GM18951 (cell line): ENCODE measurements at regions not wholly inside any gene's neighbourhood (a gene's known extent, or its start where the extent isn't known, plus 50 kb on each side); places are given as distances from the start of the nearest gene placed in this dataset.

ENCODE experiments used
- POLR2A ChIP-seq: IDR thresholded peaks from 4 replicates; pipeline ENCODE4 v1.6.1; 2011; ENCODE audit warnings: mild to moderate bottlenecking; ENCODE audit not compliant: insufficient read length, insufficient read depth; ENCODE audit errors: extremely low read depth
- in situ Hi-C: fragments of 300-500 bp; cut with MboI; formaldehyde crosslinking; loops from one replicate; pipeline ENCODE4 v1.12.0; 2022; ENCODE audit warnings: low sequenced_read_pairs, mixed read lengths, inconsistent platforms; ENCODE audit not compliant: unreplicated experiment

- no peak for TF ChIP-seq POLR2A
- in situ Hi-C loops: no loop called here
Observed at GRCh38 chr3:43783987-43784639, 93.4 kb downstream of the ABHD5 start.

- in situ Hi-C loops: no loop called here
- TF ChIP-seq POLR2A: no peak
Observed at GRCh38 chr3:43784640-43785011, 93.9 kb downstream of the ABHD5 start.

- in situ Hi-C loops: no loop called here
- TF ChIP-seq POLR2A: no peak
Observed at GRCh38 chr3:43785551-43785950, 94.8 kb downstream of the ABHD5 start.

GRCh38 chr3:43786102-43786501 is 95.4 kb downstream of the ABHD5 start:
- in situ Hi-C loops: no loop called here
- no peak for TF ChIP-seq POLR2A

- TF ChIP-seq POLR2A: no peak
- in situ Hi-C loops: no loop called here
Observed at GRCh38 chr3:43786526-43787305, 96.0 kb downstream of the ABHD5 start.

GRCh38 chr3:43787330-43787729 is 96.6 kb downstream of the ABHD5 start:
- TF ChIP-seq POLR2A: no peak
- in situ Hi-C loops: no loop called here

GRCh38 chr3:43789028-43789427 is 98.3 kb downstream of the ABHD5 start:
- no peak for TF ChIP-seq POLR2A
- in situ Hi-C loops: no loop called here

GRCh38 chr3:43790060-43790459 is 99.3 kb downstream of the ABHD5 start:
- in situ Hi-C loops: no loop called here
- no peak for TF ChIP-seq POLR2A

GRCh38 chr3:43790476-43790875 is 99.7 kb downstream of the ABHD5 start:
- in situ Hi-C loops: no loop called here
- no peak for TF ChIP-seq POLR2A

- TF ChIP-seq POLR2A: no peak
- in situ Hi-C loops: no loop called here
Observed at GRCh38 chr3:43791246-43791645, 100.5 kb downstream of the ABHD5 start.

GRCh38 chr3:43792904-43793303 is 102.2 kb downstream of the ABHD5 start:
- in situ Hi-C loops: no loop called here
- TF ChIP-seq POLR2A: no peak

GRCh38 chr3:43793648-43794372 is 103.1 kb downstream of the ABHD5 start:
- no peak for TF ChIP-seq POLR2A
- in situ Hi-C loops: no loop called here

- no peak for TF ChIP-seq POLR2A
- in situ Hi-C loops: no loop called here
Observed at GRCh38 chr3:43794776-43795175, 104.0 kb downstream of the ABHD5 start.

- TF ChIP-seq POLR2A: no peak
- in situ Hi-C loops: no loop called here
Observed at GRCh38 chr3:43795491-43795890, 104.8 kb downstream of the ABHD5 start.

- in situ Hi-C loops: no loop called here
- no peak for TF ChIP-seq POLR2A
Observed at GRCh38 chr3:43796041-43796596, 105.4 kb downstream of the ABHD5 start.
